Endothelial cell of umbilical vein (primary cell): ENCODE measurements at regions not wholly inside any gene's neighbourhood (a gene's known extent, or its start where the extent isn't known, plus 50 kb on each side); places are given as distances from the start of the nearest gene placed in this dataset.

Source experiments
- CTCF ChIP-seq, 2 donors: IDR thresholded peaks; 1 replicate in 1 of 2; 2 replicates in 1 of 2; pipeline ENCODE4 v1.5.1; 2011; ENCODE audit warnings: low read length in 2 of 2, mild to moderate bottlenecking in 2 of 2, moderate library complexity in 2 of 2, control low read depth in 1 of 2, inconsistent platforms in 1 of 2, low read depth in 1 of 2; ENCODE audit not compliant: insufficient read depth in 1 of 2; ENCODE audit errors: extremely low read depth in 1 of 2
- EZH2 ChIP-seq: IDR thresholded peaks from 2 replicates; pipeline ENCODE4 v1.6.1; 2012; ENCODE audit warnings: borderline replicate concordance, low read depth, mild to moderate bottlenecking, moderate library complexity, low read length, inconsistent platforms; ENCODE audit not compliant: severe bottlenecking
- MAX ChIP-seq: IDR thresholded peaks from 2 replicates; pipeline ENCODE4 v1.6.1; 2011; ENCODE audit not compliant: insufficient read depth, insufficient read length
- MYC ChIP-seq: IDR thresholded peaks from one replicate; pipeline ENCODE4 v1.6.1; 2011; ENCODE audit warnings: mild to moderate bottlenecking, low read depth, low read length
- POLR2A ChIP-seq: IDR thresholded peaks from 2 replicates; pipeline ENCODE4 v1.6.1; 2012; ENCODE audit warnings: low read depth, mild to moderate bottlenecking, control low read depth, low read length
- POLR2AphosphoS5 ChIP-seq: IDR thresholded peaks from 2 replicates; pipeline ENCODE4 v1.6.1; 2012; ENCODE audit warnings: low read depth, mild to moderate bottlenecking, control low read depth, low read length, moderate library complexity; ENCODE audit not compliant: insufficient read depth

GRCh38 chr18:29248805-29249204, 1071.9 kb upstream of the CDH2 start:
- TF ChIP-seq CTCF (IDR thresholded peaks at IDR 0.05; ENCODE audit: extremely low read depth in 1 of 2, insufficient read depth in 1 of 2, low read depth in 1 of 2, low read length in 2 of 2): no peak
- TF ChIP-seq POLR2A: no peak
- no peak for TF ChIP-seq POLR2AphosphoS5
- no peak for TF ChIP-seq MYC
- no peak for TF ChIP-seq EZH2
- no peak for TF ChIP-seq MAX
